Cardiac muscle cell (in vitro differentiated cells and primary cell): ENCODE measurements at regions not wholly inside any gene's neighbourhood (a gene's known extent, or its start where the extent isn't known, plus 50 kb on each side); places are given as distances from the start of the nearest gene placed in this dataset.

ENCODE experiments used
- DNase-seq, 2 donors: peaks; one replicate each; pipeline versions ENCODE4 v3.0.0 to v3.0.0-alpha.2; 2010 to 2017; ENCODE audit warnings: low read depth in 1 of 2, low spot score in 1 of 2
- H3K27ac ChIP-seq: fragments of 200-600 bp; sonication (generic); 2 replicates; pipeline ENCODE4 v1.5.1; 2016
- H3K27me3 ChIP-seq: fragments of 200-600 bp; sonication (generic); 2 replicates; pipeline ENCODE4 v1.6.0; 2016; ENCODE audit warnings: control low read depth
- H3K36me3 ChIP-seq: fragments of 200-600 bp; sonication (generic); 2 replicates; pipeline ENCODE4 v1.5.1; 2016; ENCODE audit warnings: control low read depth
- H3K4me1 ChIP-seq: fragments of 200-600 bp; sonication (generic); 2 replicates; pipeline ENCODE4 v1.8.1; 2017; ENCODE audit warnings: low read depth, mild to moderate bottlenecking, mixed run types
- H3K4me3 ChIP-seq: fragments of 200-600 bp; sonication (generic); 2 replicates; pipeline ENCODE4 v1.5.1; 2016; ENCODE audit warnings: mild to moderate bottlenecking
- H3K9me3 ChIP-seq: fragments of 200-600 bp; sonication (generic); 2 replicates; pipeline ENCODE4 v1.5.1; 2017; ENCODE audit warnings: low read depth, mild to moderate bottlenecking, control low read depth
- CTCF ChIP-seq: IDR thresholded peaks from 2 replicates; pipeline ENCODE4 v1.5.1; 2012; ENCODE audit warnings: low read depth, mild to moderate bottlenecking, low read length

DNA sequence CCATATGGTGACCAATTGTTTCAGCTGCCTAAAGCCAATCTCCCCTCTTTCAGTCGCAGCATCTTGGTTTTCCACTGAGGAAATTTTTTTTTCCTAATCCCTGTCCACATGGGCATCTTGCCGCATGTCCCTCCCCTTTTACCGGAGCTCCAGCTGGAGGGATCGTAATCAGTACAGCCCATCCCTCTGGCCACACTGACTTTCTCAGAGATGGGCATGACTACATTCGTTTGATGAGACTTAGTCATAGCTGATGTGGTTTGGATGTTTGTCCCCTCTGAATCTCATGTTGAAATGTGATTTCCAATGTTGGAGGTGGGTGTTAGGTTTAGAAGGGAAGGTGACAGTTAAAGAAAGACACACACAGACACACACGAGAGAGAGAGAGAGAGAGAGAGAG lies 186.8 kb upstream of the CXCL12 start:
- peak in 1 of 2 donors; percentile 14 for DNase-seq

DNA sequence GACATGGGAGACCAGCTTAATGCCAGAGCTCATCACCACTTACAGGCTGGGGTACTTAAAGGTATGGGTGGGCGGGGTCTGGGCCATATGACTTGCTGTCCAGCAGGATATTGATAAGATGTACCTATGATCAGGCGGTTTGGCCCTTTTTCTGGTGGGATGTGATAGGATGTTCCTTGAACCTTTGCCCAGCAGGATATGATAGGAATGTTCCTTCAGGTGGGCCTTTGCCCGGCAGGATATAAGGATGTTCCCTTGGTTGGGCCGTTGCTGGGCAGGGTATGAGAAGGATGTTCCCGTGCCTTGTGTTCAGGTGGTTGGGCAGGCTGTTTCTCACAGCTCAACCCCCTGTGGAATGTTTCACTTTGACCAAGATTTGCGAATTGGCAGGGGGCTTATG lies 187.2 kb upstream of the CXCL12 start:
- no peaks in the 10 kb centered on the region for H3K9me3 ChIP-seq
- H3K27me3 ChIP-seq, result no peaks in the 10 kb centered on the region
- DNase-seq, result no peak
- no peak overlapping the region for H3K4me3 ChIP-seq
- no peak for TF ChIP-seq CTCF
- H3K27ac ChIP-seq, result no peak overlapping the region
- H3K36me3 ChIP-seq, result no peaks in the 10 kb centered on the region
- no peaks in the 10 kb centered on the region for H3K4me1 ChIP-seq

More for the DNA sequence above, 186.8 kb upstream of the CXCL12 start:
- Histone ChIP-seq H3K36me3 (no peaks in the 10 kb centered on the region), H3K27me3 (no peaks in the 10 kb centered on the region), H3K27ac (no peak overlapping the region), H3K4me3 (no peak overlapping the region), H3K4me1 (no peaks in the 10 kb centered on the region), H3K9me3 (no peaks in the 10 kb centered on the region)
- no peak for TF ChIP-seq CTCF

GRCh38 chr10:44573821-44574220 lies 188.9 kb upstream of the CXCL12 start:
- Histone ChIP-seq H3K9me3 (no peaks in the 10 kb centered on the region), H3K4me3 (no peak overlapping the region), H3K36me3 (no peaks in the 10 kb centered on the region), H3K27ac (no peak overlapping the region), H3K4me1 (no peaks in the 10 kb centered on the region), H3K27me3 (no peaks in the 10 kb centered on the region)
- TF ChIP-seq CTCF, result no peak
- DNase-seq, result no peak

DNA sequence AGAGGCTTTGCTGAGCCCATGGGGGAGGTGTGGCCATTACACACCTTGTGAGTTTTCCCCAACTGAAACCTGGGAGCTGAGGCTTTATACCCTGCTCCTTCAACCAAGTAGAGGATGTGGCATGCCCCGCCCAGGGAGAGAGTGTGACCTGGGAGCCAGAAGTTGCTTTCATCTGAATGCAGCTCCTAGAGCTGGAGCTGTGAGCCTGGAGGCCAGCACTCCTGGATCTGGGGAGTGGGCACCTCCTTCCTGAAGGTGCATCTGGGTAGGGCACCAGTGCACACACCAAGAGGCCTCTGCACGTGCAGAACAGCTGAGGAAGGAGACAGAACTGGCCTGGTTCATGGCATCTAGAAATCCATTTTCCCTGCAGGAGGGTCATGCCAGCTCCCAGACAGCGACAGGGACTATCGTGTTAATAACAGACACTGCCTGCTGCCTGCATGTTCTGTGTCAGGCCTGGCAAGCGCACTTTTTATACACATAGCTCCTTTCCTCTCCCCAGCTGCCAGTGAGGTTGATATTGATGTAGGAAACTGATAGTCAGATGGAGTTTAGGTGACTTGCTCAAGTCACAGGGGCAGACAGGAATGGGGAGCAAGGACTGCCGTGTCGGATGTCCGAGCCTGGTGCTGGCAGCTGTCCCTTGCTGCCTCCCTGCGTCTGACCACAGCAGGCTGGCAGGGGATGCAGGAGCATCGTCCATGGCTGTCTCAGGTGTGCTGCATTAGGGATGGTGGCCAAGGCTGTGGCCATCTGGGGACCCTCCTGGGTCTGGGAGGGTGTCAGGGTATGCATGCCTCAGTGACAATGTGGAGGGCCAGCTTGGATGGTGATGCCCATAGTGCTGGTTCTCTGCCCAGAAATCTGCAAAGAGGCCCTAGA lies 189.9 kb upstream of the CXCL12 start:
- no peak overlapping the region for H3K27ac ChIP-seq
- DNase-seq, result no peak
- H3K27me3 ChIP-seq, result no peaks in the 10 kb centered on the region
- no peak for TF ChIP-seq CTCF
- H3K4me3 ChIP-seq, result no peak overlapping the region
- no peaks in the 10 kb centered on the region for H3K4me1 ChIP-seq
- H3K9me3 ChIP-seq, result no peaks in the 10 kb centered on the region
- H3K36me3 ChIP-seq, result no peaks in the 10 kb centered on the region

DNA sequence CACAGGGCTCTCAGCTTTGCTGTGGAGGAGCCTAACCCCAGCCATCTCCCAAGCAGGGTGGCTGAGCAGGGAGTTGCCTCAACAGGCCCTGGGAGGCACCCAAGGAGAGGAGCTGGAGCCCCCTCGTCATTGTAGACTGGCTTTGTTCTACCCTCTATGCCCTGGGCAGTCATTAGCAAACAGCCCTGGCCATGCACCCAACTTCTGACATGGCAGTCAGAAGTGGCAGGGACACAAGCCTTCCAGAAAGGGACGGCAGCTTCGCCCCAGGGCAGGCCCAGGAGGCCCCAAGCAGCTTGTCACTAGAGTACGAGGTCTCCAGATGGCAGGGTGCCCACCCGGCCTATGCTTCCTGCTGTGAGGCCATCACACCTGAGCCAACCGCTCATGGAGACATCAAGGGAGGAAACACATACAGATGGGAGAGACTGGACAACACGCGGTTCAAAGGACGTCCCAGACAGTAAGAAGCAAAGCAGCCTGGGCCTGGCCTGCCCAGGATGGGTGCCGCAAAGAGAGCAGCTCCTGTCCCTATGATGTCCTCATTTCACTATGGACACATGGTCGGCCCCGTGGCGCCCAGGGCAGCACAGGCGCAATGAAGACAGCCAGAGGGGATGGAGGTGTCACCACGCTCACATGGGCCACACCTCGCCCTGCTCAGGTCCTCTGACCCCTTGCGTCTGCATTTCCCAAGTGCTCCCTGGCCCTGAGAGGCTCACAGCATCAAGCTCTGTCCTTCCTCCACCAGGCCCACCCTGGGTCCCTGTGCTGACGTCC lies 190.9 kb upstream of the CXCL12 start:
- no peak for TF ChIP-seq CTCF

More for the DNA sequence above, 190.9 kb upstream of the CXCL12 start:
- H3K36me3 ChIP-seq, result no peaks in the 10 kb centered on the region
- no peaks in the 10 kb centered on the region for H3K27me3 ChIP-seq
- no peak overlapping the region for H3K27ac ChIP-seq
- H3K4me1 ChIP-seq, result no peaks in the 10 kb centered on the region
- no peak for DNase-seq
- no peaks in the 10 kb centered on the region for H3K9me3 ChIP-seq
- H3K4me3 ChIP-seq, result no peak overlapping the region
